CD4-positive, alpha-beta T cell treated with Interleukin-4 for 1 hour (primary cell): ENCODE measurements at regions not wholly inside any gene's neighbourhood (a gene's known extent, or its start where the extent isn't known, plus 50 kb on each side); places are given as distances from the start of the nearest gene placed in this dataset.
"Not testable (repeated sequence)": the region's sequence is repeated elsewhere in the genome, so short reads cannot be mapped to it uniquely, and the experiment has no call there.

Experiments used
- DNase-seq, 2 donors: peaks; one replicate each; pipeline ENCODE4 v3.0.0-alpha.2; 2020 to 2022

DNA sequence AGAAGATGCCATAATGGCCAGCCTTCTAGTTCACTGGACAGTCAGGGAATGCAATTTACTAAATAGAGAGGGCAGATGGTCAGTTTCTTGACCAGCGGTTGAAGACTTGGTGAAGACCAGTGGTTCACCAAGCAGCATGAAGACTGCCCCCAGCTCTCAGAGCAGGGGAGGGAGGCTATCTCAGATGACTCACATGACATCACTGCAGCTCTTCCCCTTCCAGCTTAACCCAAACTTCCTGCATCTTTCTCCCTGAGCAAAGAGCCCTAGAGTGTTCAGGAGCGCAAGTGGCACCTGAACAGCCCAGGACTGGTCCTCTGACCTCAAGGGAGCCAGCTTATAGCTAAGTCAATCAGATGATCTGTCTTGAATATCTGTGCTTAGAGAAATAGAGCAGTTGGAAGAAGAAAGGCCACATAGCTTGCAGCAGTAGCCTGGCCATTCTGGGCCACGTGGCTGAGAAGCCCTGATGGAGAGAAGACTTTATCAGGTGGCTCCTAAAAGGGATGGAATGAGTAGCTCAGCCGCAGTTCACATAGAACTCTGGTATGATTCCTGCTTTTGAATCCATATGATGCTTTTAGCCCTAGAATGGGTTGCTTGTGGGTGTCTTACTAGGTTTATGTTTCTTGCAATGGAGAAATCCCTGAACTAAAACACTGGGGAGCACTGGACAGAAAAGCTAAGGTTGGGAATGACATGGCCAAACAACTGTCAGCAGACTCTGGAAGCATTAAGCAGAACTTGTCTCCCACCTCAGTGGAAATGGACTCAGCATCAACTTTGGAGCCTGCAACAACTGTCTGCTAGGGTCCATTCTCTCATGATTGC lies 392.1 kb upstream of the CCL2 start:
- DNase-seq, result no peak

DNA sequence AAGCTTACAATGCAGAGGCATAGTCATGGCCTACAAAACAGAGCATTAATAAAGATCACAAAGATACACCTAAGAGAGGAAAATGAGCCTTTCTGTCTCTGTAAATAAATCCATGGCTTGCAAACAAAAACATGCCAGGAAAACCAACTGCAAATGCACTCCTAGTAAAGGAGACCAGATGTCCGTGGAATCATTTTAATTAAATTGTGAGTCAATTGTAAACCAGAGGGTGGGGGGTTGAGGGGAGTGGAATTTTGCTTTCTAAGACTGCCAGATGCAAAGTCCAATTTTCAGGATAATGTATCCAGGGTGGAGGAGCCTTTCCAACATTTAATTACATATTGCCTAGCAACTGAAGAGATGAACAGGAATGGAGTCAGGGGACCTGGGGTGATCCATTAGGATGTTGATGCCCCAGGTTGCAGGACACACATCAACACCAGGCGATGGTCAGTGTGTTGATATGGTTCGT lies 390.3 kb upstream of the CCL2 start:
- DNase-seq, result no peak

DNA sequence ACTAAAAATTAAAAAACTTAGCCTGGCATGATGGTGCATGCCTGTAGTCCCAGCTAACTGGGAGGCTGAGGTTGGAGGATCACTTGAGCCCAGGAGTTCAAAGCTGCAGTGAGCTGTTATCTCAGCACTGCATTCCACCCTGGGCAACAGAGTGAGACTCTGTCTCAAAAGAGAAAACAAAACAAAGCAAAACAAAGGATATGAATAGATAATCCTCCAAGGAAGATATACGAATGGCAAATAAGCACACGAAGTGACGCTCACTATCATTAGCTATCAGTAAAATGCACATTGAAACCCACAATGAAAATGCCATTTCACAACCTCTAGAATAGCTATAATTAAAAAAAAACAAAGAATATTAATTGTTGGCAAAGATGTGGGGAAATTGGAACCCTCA lies 386.2 kb upstream of the CCL2 start:
- no peak for DNase-seq

DNA sequence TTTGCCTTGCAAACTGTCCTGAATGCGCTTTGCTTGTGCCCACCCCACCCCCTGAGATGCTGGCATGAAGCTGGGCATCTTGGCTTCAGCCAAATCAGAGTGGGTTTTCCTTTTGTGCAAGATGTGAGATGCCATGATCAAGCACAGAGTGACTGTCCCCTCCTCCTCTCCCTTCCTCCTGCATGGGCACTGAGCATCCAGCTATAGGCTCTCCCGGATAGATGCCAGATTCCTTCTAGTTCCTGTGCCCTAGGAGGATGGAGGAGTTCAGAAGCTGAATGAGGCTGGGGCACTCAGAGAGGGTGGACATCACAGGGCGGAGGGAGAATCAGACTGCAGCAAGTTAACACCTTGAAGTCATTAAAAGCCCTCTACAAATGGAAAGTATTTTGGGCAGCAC lies 384.1 kb upstream of the CCL2 start:
- DNase-seq, result no peak

DNA sequence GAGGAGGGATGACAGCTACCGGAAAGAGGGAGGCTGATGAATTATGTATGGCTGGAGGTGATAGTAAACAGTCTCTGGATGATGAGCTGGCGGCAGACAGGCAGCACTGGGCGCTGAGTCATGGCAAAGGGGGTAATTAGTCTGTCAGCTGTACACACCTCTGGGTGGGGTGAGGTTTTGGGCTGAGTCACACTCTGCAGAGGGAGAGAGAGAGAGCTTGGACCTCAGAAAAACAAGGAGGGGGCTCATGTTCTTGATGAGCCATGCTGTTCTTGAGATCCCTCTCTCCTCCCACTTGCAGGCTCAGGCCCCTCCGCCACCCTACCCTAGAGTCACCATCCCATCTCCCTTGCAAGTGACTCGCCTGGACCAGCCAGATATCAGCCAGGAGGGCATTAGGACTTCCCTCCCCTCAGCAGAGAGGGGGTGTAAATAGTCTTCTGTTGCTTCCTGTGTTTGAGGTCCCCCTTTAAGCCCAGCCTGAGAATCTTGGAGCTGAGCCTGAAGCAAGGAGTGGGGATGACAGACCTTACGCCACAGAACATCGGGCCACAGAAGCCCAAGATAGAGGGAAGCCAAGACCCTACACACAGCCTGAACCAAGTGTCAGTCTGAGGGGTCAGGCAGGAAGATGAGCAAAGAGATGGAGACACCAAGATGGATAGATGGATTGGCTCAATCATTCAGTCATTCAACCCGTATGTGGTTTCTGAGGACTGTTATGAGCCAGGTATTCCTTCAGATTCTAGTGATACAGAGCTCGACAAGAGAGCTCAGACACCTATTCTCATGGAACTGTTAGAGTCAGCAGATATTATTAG lies 383.2 kb upstream of the CCL2 start:
- DNase-seq, result no peak

DNA sequence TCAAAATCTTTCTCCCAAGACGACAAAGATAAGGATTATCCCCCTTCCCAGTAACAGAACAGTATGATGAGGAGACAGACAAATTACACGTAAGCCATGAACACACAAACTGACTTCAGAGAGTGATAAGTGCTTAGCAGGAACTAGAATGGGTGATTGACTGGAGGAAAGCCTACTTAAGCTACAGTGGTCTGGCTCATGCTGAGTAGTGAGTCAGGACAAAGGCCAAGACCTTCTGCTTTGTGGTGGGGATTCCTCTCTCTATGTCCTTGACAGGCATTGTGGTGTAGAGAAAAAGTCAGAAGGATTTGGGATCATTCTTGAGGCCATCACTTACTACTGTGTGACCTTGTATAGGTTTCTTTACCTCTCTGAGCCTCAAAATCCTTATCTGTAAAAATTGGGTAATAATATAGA lies 381.9 kb upstream of the CCL2 start:
- no peak for DNase-seq

DNA sequence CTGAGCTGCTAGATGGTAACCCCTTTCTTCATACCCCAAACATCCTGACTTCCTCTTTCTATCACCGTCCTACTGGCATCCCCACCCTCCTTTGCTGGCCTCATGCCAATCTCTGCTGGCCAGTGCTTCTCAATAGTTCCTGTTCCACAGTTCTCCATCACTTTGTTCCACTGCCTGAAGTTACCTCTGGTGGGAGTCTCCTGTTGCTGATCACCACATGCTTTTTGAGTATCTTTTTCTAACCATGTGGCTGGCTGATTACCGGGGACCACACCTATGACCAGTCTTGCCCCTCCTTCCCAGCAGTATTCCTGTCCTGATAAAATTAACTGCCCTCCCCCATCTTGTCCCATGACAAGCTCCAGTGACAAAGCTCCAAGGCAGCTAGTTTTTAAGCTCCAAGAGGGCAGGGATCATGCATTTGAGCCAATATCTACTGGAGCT lies 380.4 kb upstream of the CCL2 start:
- DNase-seq, result peak in 1 of 2 donors; percentile 40

DNA sequence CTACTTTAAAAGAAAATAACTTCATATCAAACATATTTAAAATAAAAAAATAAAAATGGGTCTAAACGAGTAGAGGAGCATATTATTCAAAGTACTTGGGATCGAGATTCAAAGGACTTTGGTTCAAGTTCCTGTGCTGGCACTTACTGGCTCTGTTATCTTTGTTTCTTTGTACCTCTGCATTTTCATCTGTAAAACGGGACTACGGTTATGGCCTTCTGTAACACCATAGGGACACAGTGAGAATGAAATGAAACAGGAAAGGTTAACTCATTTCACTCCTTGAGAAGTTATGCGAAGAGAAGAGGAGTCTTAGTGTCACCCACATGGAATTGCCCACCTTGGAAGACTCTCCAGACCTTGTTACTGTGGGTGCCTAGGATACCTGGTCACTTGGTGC lies 379.1 kb upstream of the CCL2 start:
- no peak for DNase-seq

DNA sequence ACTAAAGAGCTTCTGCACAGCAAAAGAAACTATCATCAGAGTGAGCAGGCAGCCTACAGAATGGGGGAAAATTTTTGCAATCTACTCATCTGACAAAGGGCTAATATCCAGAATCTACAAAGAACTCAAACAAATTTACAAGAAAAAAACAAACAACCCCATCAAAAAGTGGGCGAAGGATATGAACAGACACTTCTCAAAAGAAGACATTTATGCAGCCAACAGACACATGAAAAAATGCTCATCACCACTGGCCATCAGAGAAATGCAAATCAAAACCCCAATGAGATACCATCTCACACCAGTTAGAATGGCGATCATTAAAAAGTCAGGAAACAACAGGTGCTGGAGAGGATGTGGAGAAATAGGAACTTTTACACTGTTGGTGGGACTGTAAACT lies 372.8 kb upstream of the CCL2 start:
- not testable (repeated sequence) for DNase-seq

DNA sequence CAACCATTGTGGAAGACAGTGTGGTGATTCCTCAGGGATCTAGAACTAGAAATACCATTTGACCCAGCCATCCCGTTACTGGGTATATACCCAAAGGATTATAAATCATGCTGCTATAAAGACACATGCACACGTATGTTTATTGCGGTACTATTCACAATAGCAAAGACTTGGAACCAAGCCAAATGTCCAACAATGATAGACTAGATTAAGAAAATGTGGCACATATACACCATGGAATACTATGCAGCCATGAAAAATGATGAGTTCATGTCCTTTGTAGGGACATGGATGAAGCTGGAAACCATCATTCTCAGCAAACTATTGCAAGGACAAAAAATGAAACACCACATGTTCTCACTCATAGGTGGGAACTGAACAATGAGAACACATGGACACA lies 372.4 kb upstream of the CCL2 start:
- DNase-seq, result not testable (repeated sequence)

DNA sequence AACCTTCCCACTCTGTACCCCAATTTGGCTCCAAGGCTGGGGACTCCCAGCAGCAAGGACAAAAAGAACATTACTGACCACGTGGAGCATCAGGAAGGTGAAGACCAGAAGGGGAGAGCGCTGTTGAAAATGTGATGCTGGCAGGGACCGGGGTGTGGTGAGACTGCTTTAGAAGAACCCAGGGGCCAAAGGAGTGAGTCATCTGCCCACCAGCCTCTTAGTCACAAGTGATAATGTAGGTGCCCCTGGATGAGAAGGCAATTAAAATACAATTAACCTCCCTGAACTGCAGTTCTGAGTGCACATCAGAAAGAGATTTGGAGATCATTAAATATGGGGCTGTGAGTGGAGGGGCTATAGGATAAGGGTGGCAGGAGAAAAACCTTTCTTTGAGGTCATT lies 366.6 kb upstream of the CCL2 start:
- no peak for DNase-seq

DNA sequence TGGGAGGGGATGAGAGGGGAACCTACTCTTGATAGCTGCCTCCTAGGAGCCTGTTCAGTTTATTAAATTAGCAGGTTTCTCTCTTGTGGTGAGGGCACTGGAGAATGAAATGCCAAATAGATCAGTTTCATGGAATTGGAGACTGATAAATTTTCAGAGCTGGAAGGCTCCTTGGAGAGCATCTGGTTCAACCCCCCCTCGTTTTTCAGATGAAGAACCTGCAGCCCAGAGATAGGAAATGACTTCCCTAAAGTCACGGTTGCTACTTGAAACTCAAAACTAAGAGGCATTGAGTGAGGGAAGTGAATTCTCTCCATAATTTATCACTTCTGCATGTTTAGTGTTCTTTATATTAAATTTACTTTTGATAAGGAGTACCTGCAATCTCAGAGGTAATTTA lies 366.0 kb upstream of the CCL2 start:
- no peak for DNase-seq

DNA sequence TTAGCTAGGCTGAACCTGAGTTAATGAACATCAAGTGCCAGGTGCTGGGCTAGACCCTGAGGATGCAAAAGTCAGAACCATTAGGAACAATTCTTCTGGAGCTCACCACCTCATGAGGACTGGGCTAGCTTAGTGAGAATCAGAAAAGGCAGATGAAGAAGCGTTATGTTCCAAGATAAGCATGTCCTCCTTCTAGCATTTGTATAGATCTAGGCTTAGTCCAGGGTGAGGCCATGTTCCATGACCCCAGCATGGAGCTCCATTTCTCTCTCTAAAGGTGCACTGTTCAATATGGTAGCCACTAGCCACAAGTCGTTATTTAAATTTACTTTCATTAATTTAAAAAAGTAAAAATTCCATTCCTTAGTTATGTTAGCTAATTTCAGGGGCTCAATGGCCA lies 365.3 kb upstream of the CCL2 start:
- DNase-seq, result no peak

DNA sequence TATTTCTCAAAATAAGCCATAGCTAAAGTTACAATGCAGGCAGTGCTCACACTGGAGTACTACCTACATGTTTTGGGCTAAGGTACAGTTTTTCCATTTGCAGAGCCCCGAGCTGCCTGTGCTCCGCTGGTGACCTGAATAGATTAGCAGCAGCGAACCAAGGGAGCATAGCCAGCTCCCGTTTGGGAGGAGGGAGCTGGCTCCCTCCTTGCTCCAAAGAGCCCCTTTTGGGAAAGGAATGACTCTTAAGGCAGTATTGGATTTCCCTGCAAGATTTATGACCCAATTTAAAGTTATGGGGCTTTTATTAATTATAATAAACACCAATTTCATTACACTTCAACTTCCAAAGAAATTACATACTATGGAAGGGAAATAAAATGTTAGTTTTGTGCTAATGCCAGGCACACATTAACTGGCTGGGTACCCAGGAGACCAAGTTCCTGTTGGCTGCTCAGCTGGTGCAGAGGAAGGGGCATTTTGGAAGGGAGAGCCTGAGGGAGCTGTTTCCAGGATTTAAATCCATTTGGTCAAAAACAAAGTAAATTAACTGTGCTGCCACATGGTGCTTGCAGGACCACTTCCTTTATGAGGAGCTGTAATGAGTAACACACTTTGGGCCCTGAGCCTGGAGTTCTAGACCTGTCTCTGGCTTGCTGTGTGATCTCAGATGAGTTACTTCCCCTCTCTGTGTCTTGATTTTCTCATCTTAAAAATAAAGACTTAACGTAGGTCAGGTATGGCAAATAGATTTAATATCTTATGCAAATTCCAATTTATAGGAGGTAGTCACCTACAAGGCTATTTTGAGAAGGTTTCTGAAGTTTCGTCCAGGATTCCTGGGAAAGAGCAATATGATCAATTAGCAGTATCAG lies 362.1 kb upstream of the CCL2 start:
- no peak for DNase-seq

DNA sequence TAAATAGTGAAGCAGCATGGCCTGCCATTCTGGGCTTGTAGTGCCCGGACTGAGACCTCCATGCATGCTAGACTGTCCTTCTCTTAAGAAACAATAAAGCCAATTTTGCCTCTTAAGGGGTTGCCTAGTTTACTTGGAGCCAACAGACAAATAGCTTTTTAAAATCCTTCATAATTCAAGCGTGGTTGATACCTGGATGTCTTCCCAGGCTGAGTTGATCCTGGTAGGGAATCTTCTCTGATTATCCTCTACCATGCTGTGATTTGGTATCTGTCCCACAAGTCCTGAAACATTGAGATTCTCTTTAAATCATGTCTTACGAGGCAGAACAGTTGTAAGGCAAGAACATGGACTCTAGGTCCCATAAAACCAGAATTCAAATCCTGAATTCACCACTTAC lies 359.6 kb upstream of the CCL2 start:
- DNase-seq, result no peak

DNA sequence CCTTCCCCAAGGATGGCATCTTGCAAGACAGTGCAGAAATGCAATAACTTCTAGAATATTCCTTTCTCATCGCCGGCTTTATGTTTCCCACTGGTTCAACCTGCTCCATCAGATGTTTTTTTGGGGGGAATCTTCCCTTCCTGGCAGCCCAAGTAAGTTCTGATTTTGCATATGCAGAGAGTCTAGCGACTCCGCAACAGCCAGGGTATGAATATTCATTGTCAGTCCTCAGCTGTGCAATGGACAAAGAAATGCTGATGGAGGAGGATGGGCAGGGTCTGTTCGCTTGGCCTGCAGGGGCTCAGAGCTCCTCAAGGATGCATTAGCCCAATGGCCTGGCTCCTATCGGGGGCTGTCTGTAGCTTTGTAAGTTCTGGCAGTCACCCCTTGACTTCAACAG lies 358.8 kb upstream of the CCL2 start:
- DNase-seq, result no peak

DNA sequence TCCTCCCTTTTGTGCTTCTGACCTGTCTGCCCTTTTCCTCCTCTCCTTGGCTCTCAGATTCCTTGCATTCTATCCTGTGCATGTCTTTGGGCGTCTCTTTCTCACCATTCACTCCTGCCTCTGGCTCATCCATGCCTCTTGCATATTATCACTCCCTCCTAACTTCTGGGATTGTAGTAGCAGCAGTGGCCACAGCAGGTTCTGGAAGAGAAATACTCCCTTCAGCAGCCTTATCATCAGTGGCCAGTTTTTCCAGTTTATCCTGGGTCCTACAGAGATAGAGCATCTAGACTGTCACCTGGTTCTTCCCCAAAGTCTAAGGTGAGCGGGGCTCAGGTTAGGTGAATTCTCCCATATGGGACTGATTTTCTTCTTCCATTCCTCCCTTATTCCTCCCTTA lies 354.0 kb upstream of the CCL2 start:
- DNase-seq, result no peak

DNA sequence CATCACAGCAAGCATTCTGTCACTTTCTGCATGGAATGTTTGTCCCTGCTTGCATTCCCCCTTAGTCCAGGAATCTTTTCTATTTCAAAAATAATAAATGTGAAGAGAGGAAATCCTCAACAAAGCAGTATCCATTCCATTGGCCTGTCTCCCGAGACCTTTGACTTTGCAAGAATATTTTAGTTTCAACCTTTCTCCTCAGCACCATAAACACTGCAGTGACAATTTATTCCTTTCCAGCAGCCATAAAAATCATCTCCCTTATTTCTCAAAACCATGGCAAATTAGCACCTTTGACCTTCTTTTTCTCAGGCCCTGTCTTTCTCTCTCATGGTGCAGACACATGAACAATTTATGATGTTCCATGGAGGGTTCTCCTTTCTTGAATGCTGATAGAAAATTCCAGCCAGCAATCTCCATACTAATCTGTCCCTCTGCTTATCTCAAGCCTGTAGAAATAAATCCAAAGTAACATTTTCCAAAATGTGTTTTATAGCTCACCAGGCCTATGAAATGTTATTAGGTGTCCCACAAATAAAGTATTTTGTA lies 352.1 kb upstream of the CCL2 start:
- DNase-seq, result no peak

DNA sequence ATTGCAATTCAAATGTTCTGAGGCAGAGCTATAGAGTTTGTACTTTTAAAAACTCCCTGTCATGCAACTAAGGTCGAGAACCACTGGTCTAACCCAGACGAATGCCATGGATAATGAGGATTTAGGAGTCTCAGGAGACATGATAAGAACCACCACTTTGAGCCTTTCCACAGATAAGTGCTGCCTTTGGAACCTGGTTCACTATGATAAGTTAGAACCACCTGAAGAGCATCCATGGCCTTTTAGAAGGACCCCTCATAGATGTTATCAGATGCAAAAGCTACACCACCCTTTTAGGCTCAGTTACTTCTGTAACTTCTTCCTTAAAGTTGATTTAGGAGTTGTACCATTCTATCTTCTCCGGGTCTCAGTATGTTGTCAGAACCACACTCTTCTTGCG lies 350.6 kb upstream of the CCL2 start:
- no peak for DNase-seq

DNA sequence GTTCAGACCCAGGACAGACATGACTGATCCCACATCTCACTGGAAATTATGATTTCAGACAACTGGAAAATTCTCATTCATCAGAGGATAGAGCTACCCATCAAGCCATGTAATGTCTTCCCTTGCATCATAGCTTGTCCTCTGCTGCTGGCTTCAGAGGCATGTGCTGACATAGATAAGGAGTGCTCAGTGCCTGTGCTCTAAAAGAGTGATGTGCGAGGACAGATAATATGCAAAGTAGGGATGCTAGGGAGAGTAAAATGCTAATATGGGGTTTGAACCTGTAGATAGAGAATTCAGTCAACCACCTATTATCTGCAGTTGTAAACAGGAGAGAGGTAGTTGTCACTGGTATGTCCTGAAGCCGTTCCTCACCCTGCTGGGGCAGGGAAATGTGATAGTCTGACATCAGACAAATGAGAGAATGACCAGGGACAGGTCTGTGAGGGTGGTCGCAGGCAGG lies 349.7 kb upstream of the CCL2 start:
- no peak for DNase-seq

DNA sequence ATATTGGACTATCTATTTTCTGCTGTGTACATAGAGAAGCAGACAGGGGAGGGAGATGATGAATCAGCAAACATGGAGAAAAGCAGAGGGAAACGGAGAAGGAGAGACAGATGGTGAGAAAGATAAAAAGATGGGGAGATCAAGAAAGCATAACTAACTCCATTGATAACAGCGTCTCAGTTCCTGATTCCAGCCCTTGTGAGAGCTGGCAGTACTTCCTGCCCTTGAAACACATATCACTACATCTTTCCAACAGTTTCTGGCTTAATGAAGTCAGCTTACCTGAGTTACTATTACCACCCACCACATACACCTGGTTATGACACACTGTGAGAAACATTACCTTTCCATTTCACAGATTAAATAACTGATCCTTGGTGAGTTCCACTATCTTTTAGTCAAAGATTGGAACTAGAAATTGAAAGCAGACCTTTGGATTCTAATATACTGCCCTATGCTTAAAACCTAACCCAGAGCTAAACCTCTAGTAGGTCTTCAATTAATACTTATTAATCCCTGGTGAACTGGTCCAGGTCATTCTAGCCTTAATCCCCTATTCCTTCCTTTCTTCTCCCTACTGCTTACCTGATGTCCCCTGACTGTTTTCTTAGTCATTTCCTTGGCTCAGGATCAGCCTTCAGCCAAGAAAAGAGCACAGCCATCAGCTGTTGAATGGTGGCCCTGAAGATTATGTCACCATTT lies 346.6 kb upstream of the CCL2 start:
- no peak for DNase-seq
